ENCODE measurements at regions not wholly inside any gene's neighbourhood (a gene's known extent, or its start where the extent isn't known, plus 50 kb on each side); places are given as distances from the start of the nearest gene placed in this dataset.

DNA sequence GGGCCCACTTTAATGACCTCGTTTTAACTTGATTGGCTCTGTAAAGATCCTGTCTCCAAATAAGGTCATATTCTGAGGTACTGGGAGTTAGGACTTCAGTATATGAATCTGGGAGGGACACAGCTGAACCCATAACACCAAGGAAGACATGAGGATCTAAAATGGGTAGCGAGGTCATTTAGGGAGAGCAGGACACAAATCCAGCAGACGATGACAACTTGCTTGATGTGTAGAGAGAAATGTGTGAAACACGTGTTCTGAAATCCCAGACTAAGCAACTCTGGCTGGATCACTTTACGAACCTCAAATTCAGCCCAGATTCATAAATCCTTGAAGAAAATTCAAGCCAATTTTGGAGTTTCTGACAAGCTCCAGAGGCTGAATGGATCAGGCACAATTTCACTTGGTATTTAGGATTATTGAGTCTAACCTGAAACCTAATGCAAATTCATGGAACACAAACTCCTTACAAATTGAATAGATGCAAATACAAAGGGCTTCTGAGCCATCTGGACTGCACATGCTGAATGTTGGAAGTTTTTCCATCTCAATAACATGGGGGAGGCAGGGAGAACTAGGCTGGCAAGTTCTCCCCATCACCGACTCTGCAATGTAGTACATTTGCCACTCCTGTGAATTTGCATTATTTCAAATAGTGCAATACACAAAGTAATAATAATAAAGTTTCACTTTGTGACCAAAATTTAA lies 74.0 kb upstream of the SLC30A5 start:
- H3K27me3 ChIP-seq (ENCODE audit: control insufficient read depth, insufficient read depth, low read length): no peaks in the 10 kb centered on the region
- no peaks in the 10 kb centered on the region for H3K4me1 ChIP-seq (ENCODE audit: control insufficient read depth, insufficient read depth, low read length)
- H3K27ac ChIP-seq (ENCODE audit: low read depth, low read length): no peak overlapping the region
- H3K36me3 ChIP-seq (ENCODE audit: control insufficient read depth, insufficient read depth, low read length): no peaks in the 10 kb centered on the region
- no peak overlapping the region for H3K9ac ChIP-seq (ENCODE audit: low read length)
- no peak overlapping the region for H3K4me3 ChIP-seq (ENCODE audit: low read depth, low read length)
- no peaks in the 10 kb centered on the region for H3K9me3 ChIP-seq (ENCODE audit: control insufficient read depth, insufficient read depth, low read depth, low read length)

DNA sequence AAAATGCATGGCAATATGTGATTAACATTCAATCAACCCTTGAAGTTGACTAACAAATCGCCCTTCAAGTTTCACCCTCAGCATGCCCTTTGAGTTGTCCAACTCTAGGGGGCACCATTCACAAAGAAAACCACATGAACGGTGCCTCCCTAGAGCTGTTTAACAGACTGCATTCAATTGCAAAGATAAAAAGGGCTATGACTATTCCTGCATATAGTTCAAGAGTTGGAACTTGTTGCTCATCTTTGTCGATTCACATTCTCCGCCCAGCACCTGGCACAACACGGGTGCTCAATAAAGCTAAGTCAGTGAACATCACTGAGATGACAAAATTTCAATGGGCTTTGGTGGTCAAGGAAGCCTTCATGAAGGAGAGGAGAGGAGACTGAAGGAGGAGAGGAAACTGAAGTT lies 69.6 kb upstream of the SLC30A5 start:
- Histone ChIP-seq H3K4me1 (ENCODE audit: control insufficient read depth, insufficient read depth, low read length) (no peaks in the 10 kb centered on the region), H3K9ac (ENCODE audit: low read length) (no peak overlapping the region), H3K9me3 (ENCODE audit: control insufficient read depth, insufficient read depth, low read depth, low read length) (no peaks in the 10 kb centered on the region), H3K27me3 (ENCODE audit: control insufficient read depth, insufficient read depth, low read length) (no peaks in the 10 kb centered on the region), H3K4me3 (ENCODE audit: low read depth, low read length) (no peak overlapping the region), H3K27ac (ENCODE audit: low read depth, low read length) (no peak overlapping the region), H3K36me3 (ENCODE audit: control insufficient read depth, insufficient read depth, low read length) (no peaks in the 10 kb centered on the region)

DNA sequence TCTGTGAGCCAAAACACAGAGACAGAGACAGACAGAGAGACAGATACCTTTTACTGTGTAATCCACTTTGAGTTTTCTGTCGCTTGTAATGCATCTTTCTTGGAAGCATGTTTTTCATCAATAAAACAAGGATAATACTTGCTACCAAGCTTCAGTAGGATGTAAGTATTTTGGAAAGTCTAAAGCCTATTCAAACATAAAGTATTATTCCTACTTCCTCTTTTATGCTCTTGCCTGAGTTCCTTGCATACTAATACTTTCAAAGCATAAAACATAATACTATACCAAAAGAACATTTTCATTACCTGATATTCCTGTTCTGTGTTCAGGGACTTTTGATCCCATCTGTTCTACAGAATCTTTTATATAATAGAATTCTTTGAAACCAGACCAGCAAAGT lies 64.5 kb upstream of the SLC30A5 start:
- H3K4me3 ChIP-seq (ENCODE audit: low read depth, low read length): no peak overlapping the region
- H3K9me3 ChIP-seq (ENCODE audit: control insufficient read depth, insufficient read depth, low read depth, low read length): no peaks in the 10 kb centered on the region
- H3K4me1 ChIP-seq (ENCODE audit: control insufficient read depth, insufficient read depth, low read length): no peaks in the 10 kb centered on the region
- H3K27me3 ChIP-seq (ENCODE audit: control insufficient read depth, insufficient read depth, low read length): no peaks in the 10 kb centered on the region
- no peak overlapping the region for H3K9ac ChIP-seq (ENCODE audit: low read length)
- no peak overlapping the region for H3K27ac ChIP-seq (ENCODE audit: low read depth, low read length)
- H3K36me3 ChIP-seq (ENCODE audit: control insufficient read depth, insufficient read depth, low read length): no peaks in the 10 kb centered on the region

GRCh38 chr5:69030358-69031062 lies 63.3 kb upstream of the SLC30A5 start:
- Histone ChIP-seq H3K4me1 (ENCODE audit: control insufficient read depth, insufficient read depth, low read length) (no peaks in the 10 kb centered on the region), H3K27me3 (ENCODE audit: control insufficient read depth, insufficient read depth, low read length) (no peaks in the 10 kb centered on the region), H3K27ac (ENCODE audit: low read depth, low read length) (no peak overlapping the region), H3K36me3 (ENCODE audit: control insufficient read depth, insufficient read depth, low read length) (no peaks in the 10 kb centered on the region), H3K4me3 (ENCODE audit: low read depth, low read length) (no peak overlapping the region), H3K9me3 (ENCODE audit: control insufficient read depth, insufficient read depth, low read depth, low read length) (no peaks in the 10 kb centered on the region), H3K9ac (ENCODE audit: low read length) (no peak overlapping the region)

- Histone ChIP-seq H3K4me3 (ENCODE audit: low read depth, low read length) (no peak overlapping the region), H3K9ac (ENCODE audit: low read length) (no peak overlapping the region), H3K27me3 (ENCODE audit: control insufficient read depth, insufficient read depth, low read length) (no peaks in the 10 kb centered on the region), H3K4me1 (ENCODE audit: control insufficient read depth, insufficient read depth, low read length) (no peaks in the 10 kb centered on the region), H3K36me3 (ENCODE audit: control insufficient read depth, insufficient read depth, low read length) (no peaks in the 10 kb centered on the region), H3K27ac (ENCODE audit: low read depth, low read length) (no peak overlapping the region), H3K9me3 (ENCODE audit: control insufficient read depth, insufficient read depth, low read depth, low read length) (no peaks in the 10 kb centered on the region)
Measured at GRCh38 chr5:69032009-69032408, 61.8 kb upstream of the SLC30A5 start.

DNA sequence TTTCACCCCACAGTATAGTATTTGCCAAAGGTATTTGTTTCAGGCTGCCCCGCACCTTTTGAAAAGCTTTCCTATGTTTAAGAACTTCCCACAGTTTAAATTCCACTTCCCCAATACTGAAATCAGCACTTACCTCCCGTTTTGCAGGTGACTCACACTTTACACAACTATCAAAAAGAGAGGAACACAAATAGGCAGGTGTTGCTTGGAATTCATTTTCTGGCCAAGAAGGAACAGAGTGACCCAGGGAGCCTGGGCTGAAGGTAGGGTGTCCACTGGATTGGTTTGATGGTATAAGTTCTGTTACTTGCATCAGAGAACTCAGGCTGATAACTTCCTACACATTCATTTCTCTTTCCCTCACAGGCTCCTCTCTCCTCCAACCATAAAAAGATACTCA lies 60.1 kb upstream of the SLC30A5 start:
- Histone ChIP-seq H3K9ac (ENCODE audit: low read length) (no peak overlapping the region), H3K9me3 (ENCODE audit: control insufficient read depth, insufficient read depth, low read depth, low read length) (no peaks in the 10 kb centered on the region), H3K4me1 (ENCODE audit: control insufficient read depth, insufficient read depth, low read length) (no peaks in the 10 kb centered on the region), H3K27ac (ENCODE audit: low read depth, low read length) (no peak overlapping the region), H3K27me3 (ENCODE audit: control insufficient read depth, insufficient read depth, low read length) (no peaks in the 10 kb centered on the region), H3K36me3 (ENCODE audit: control insufficient read depth, insufficient read depth, low read length) (no peaks in the 10 kb centered on the region), H3K4me3 (ENCODE audit: low read depth, low read length) (no peak overlapping the region)

DNA sequence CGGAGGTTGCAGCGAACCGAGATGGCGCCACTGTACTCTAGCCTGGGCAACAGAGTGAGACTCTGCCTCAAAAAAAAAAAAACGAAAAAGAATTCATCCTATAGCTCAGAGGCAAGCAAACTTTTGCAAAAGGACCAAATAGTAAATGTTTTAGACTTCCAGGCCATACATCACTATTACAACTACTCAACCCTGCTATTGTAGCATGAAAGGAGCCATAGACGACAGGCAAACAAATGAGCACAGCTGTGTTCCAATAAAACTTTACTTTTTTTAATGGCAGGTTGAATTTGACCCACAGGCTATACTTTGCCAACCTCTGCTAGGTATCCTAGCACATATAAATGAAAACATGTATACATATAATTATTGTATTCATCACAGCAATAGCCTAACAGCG lies 58.9 kb upstream of the SLC30A5 start:
- no peaks in the 10 kb centered on the region for H3K27me3 ChIP-seq (ENCODE audit: control insufficient read depth, insufficient read depth, low read length)
- no peaks in the 10 kb centered on the region for H3K9me3 ChIP-seq (ENCODE audit: control insufficient read depth, insufficient read depth, low read depth, low read length)
- H3K27ac ChIP-seq (ENCODE audit: low read depth, low read length): no peak overlapping the region
- no peak overlapping the region for H3K9ac ChIP-seq (ENCODE audit: low read length)
- no peak overlapping the region for H3K4me3 ChIP-seq (ENCODE audit: low read depth, low read length)
- no peaks in the 10 kb centered on the region for H3K36me3 ChIP-seq (ENCODE audit: control insufficient read depth, insufficient read depth, low read length)
- H3K4me1 ChIP-seq (ENCODE audit: control insufficient read depth, insufficient read depth, low read length): no peaks in the 10 kb centered on the region

GRCh38 chr5:69035665-69036064 lies 58.1 kb upstream of the SLC30A5 start:
- Histone ChIP-seq H3K9ac (ENCODE audit: low read length) (no peak overlapping the region), H3K9me3 (ENCODE audit: control insufficient read depth, insufficient read depth, low read depth, low read length) (no peaks in the 10 kb centered on the region), H3K27me3 (ENCODE audit: control insufficient read depth, insufficient read depth, low read length) (no peaks in the 10 kb centered on the region), H3K4me1 (ENCODE audit: control insufficient read depth, insufficient read depth, low read length) (no peaks in the 10 kb centered on the region), H3K4me3 (ENCODE audit: low read depth, low read length) (no peak overlapping the region), H3K36me3 (ENCODE audit: control insufficient read depth, insufficient read depth, low read length) (no peaks in the 10 kb centered on the region), H3K27ac (ENCODE audit: low read depth, low read length) (no peak overlapping the region)

GRCh38 chr5:69038539-69038938 lies 55.3 kb upstream of the SLC30A5 start:
- Histone ChIP-seq H3K9ac (ENCODE audit: low read length) (no peak overlapping the region), H3K4me1 (ENCODE audit: control insufficient read depth, insufficient read depth, low read length) (0 out of 2 replicates have a peak, but pooled peaks cover 4% of the 10 kb centered on the region), H3K9me3 (ENCODE audit: control insufficient read depth, insufficient read depth, low read depth, low read length) (no peaks in the 10 kb centered on the region), H3K4me3 (ENCODE audit: low read depth, low read length) (no peak overlapping the region), H3K27ac (ENCODE audit: low read depth, low read length) (no peak overlapping the region), H3K36me3 (ENCODE audit: control insufficient read depth, insufficient read depth, low read length) (no peaks in the 10 kb centered on the region), H3K27me3 (ENCODE audit: control insufficient read depth, insufficient read depth, low read length) (no peaks in the 10 kb centered on the region)

- Histone ChIP-seq H3K4me1 (ENCODE audit: control insufficient read depth, insufficient read depth, low read length) (0 out of 2 replicates have a peak, but pooled peaks cover 4% of the 10 kb centered on the region), H3K9me3 (ENCODE audit: control insufficient read depth, insufficient read depth, low read depth, low read length) (no peaks in the 10 kb centered on the region), H3K27me3 (ENCODE audit: control insufficient read depth, insufficient read depth, low read length) (no peaks in the 10 kb centered on the region), H3K27ac (ENCODE audit: low read depth, low read length) (no peak overlapping the region), H3K36me3 (ENCODE audit: control insufficient read depth, insufficient read depth, low read length) (no peaks in the 10 kb centered on the region), H3K9ac (ENCODE audit: low read length) (no peak overlapping the region), H3K4me3 (ENCODE audit: low read depth, low read length) (no peak overlapping the region)
Measured at GRCh38 chr5:69039829-69040228, 54.0 kb upstream of the SLC30A5 start.

- 0 out of 2 replicates have a peak, but pooled peaks cover 4% of the 10 kb centered on the region for H3K4me1 ChIP-seq (ENCODE audit: control insufficient read depth, insufficient read depth, low read length)
- no peak overlapping the region for H3K27ac ChIP-seq (ENCODE audit: low read depth, low read length)
- no peak overlapping the region for H3K9ac ChIP-seq (ENCODE audit: low read length)
- H3K4me3 ChIP-seq (ENCODE audit: low read depth, low read length): no peak overlapping the region
- H3K9me3 ChIP-seq (ENCODE audit: control insufficient read depth, insufficient read depth, low read depth, low read length): no peaks in the 10 kb centered on the region
- no peaks in the 10 kb centered on the region for H3K27me3 ChIP-seq (ENCODE audit: control insufficient read depth, insufficient read depth, low read length)
- no peaks in the 10 kb centered on the region for H3K36me3 ChIP-seq (ENCODE audit: control insufficient read depth, insufficient read depth, low read length)
Measured at GRCh38 chr5:69042500-69042899, 51.3 kb upstream of the SLC30A5 start.
